Glomerular visceral epithelial cell (primary cell): ENCODE measurements at regions not wholly inside any gene's neighbourhood (a gene's known extent, or its start where the extent isn't known, plus 50 kb on each side); places are given as distances from the start of the nearest gene placed in this dataset.
"Not testable (repeated sequence)": the region's sequence is repeated elsewhere in the genome, so short reads cannot be mapped to it uniquely, and the experiment has no call there.

ENCODE experiments used
- DNase-seq: peaks from one replicate; pipeline ENCODE4 v3.0.0-alpha.2; 2016; ENCODE audit errors: extremely low spot score

- no peak for DNase-seq
Observed at GRCh38 chr2:166831930-166832329, 56.4 kb upstream of the XIRP2 start.

- no peak for DNase-seq
Observed at GRCh38 chr2:166825914-166826313, 62.4 kb upstream of the XIRP2 start.

GRCh38 chr2:166814335-166814734, 73.9 kb upstream of the XIRP2 start:
- no peak for DNase-seq

- DNase-seq = no peak
Observed at GRCh38 chr2:166812166-166812891, 76.0 kb upstream of the XIRP2 start.

- DNase-seq = no peak
Observed at GRCh38 chr2:166805753-166806152, 82.5 kb upstream of the XIRP2 start.

GRCh38 chr2:166803373-166804000, 84.8 kb upstream of the XIRP2 start:
- no peak for DNase-seq

- DNase-seq = no peak
Observed at GRCh38 chr2:166802475-166802874, 85.8 kb upstream of the XIRP2 start.

- no peak for DNase-seq
Observed at GRCh38 chr2:166792808-166793207, 95.5 kb upstream of the XIRP2 start.

- no peak for DNase-seq
Observed at GRCh38 chr2:166786707-166787106, 101.6 kb upstream of the XIRP2 start.

GRCh38 chr2:166784296-166784946, 103.9 kb upstream of the XIRP2 start:
- DNase-seq = no peak

- no peak for DNase-seq
Observed at GRCh38 chr2:166775176-166775575, 113.1 kb upstream of the XIRP2 start.

- DNase-seq = no peak
Observed at GRCh38 chr2:166773308-166773949, 114.9 kb upstream of the XIRP2 start.

- no peak for DNase-seq
Observed at GRCh38 chr2:166768393-166769123, 119.7 kb upstream of the XIRP2 start.

- DNase-seq = not testable (repeated sequence)
Observed at GRCh38 chr2:166766769-166767322, 121.4 kb upstream of the XIRP2 start.

- no peak for DNase-seq
Observed at GRCh38 chr2:166766220-166766619, 122.1 kb upstream of the XIRP2 start.

GRCh38 chr2:166765141-166765540, 123.1 kb upstream of the XIRP2 start:
- no peak for DNase-seq

- DNase-seq = no peak
Observed at GRCh38 chr2:166764702-166765101, 123.6 kb upstream of the XIRP2 start.

- no peak for DNase-seq
Observed at GRCh38 chr2:166764216-166764615, 124.1 kb upstream of the XIRP2 start.

GRCh38 chr2:166762746-166763145, 125.5 kb upstream of the XIRP2 start:
- DNase-seq = no peak

- DNase-seq = no peak
Observed at GRCh38 chr2:166758956-166759355, 129.3 kb upstream of the XIRP2 start.

GRCh38 chr2:166750624-166751023, 137.7 kb upstream of the XIRP2 start:
- no peak for DNase-seq

GRCh38 chr2:166744117-166744516, 144.2 kb upstream of the XIRP2 start:
- not testable (repeated sequence) for DNase-seq
